CD8-positive, alpha-beta memory T cell (primary cell): ENCODE measurements at regions not wholly inside any gene's neighbourhood (a gene's known extent, or its start where the extent isn't known, plus 50 kb on each side); places are given as distances from the start of the nearest gene placed in this dataset.

Source experiments
- CTCF ChIA-PET: fragments of 350-600 bp; sonication (Branson Sonifier 250); formaldehyde crosslinking; loops from one replicate; lab custom pipeline; 2021; ENCODE audit warnings: antibody characterized with exemption; lab: Charles Lee
- POLR2A ChIA-PET: fragments of 350-600 bp; sonication (Branson Sonifier 250); formaldehyde crosslinking; loops from one replicate; lab custom pipeline; 2021; ENCODE audit warnings: antibody characterized with exemption; lab: Charles Lee
- DNase-seq, 5 donors: peaks; one replicate each; pipeline versions ENCODE4 v3.0.0 to v3.0.0-alpha.2; 2020 to 2022; ENCODE audit warnings: mixed read lengths in 1 of 5
- H3K27ac ChIP-seq: one replicate; pipeline ENCODE4 v1.7.0; 2013; ENCODE audit warnings: low read depth, mild to moderate bottlenecking, low read length, moderate library complexity
- H3K27me3 ChIP-seq: 2 replicates; pipeline ENCODE4 v1.7.0; 2013; ENCODE audit warnings: low read length, mild to moderate bottlenecking; ENCODE audit not compliant: insufficient read depth, poor library complexity, severe bottlenecking
- H3K36me3 ChIP-seq: 2 replicates; pipeline ENCODE4 v1.7.0; 2013; ENCODE audit warnings: mild to moderate bottlenecking, low read length, moderate library complexity; ENCODE audit not compliant: insufficient read depth
- H3K4me1 ChIP-seq: 2 replicates; pipeline ENCODE4 v1.7.0; 2013; ENCODE audit warnings: mild to moderate bottlenecking, low read length, moderate library complexity; ENCODE audit not compliant: insufficient read depth
- H3K4me3 ChIP-seq: 2 replicates; pipeline ENCODE4 v1.7.0; 2013; ENCODE audit warnings: mild to moderate bottlenecking, low read length
- H3K9me3 ChIP-seq: 2 replicates; pipeline ENCODE4 v1.7.0; 2013; ENCODE audit warnings: mild to moderate bottlenecking, low read length
- H3K27ac Mint-ChIP-seq, 8 donors: one replicate each; pipeline ENCODE4 v1.8.0; 2020 to 2021; ENCODE audit warnings: mixed read lengths in 8 of 8, mild to moderate bottlenecking in 6 of 8, inconsistent platforms in 3 of 8, moderate library complexity in 3 of 8
- H3K27me3 Mint-ChIP-seq, 2 donors: one replicate each; pipeline ENCODE4 v1.8.0; 2020 to 2021; ENCODE audit warnings: mixed read lengths in 2 of 2, mild to moderate bottlenecking in 1 of 2, moderate library complexity in 1 of 2
- H3K36me3 Mint-ChIP-seq, 3 donors: one replicate each; pipeline ENCODE4 v1.8.0; 2020 to 2021; ENCODE audit warnings: mixed read lengths in 3 of 3, inconsistent platforms in 1 of 3, mild to moderate bottlenecking in 1 of 3
- H3K4me1 Mint-ChIP-seq, 3 donors: one replicate each; pipeline ENCODE4 v1.8.0; 2020 to 2021; ENCODE audit warnings: mixed read lengths in 3 of 3, inconsistent platforms in 1 of 3, mild to moderate bottlenecking in 1 of 3
- H3K4me3 Mint-ChIP-seq, 7 donors: one replicate each; pipeline ENCODE4 v1.8.0; 2020 to 2021; ENCODE audit warnings: mixed read lengths in 7 of 7, mild to moderate bottlenecking in 6 of 7, moderate library complexity in 4 of 7, inconsistent platforms in 2 of 7
- H3K9me3 Mint-ChIP-seq, 5 donors: one replicate each; pipeline ENCODE4 v1.8.0; 2020 to 2022; ENCODE audit warnings: mixed read lengths in 5 of 5, mild to moderate bottlenecking in 3 of 5, moderate library complexity in 2 of 5, inconsistent platforms in 1 of 5

GRCh38 chr9:1723522-1724015 is 291.6 kb upstream of the SMARCA2 start:
- no peak overlapping the region for H3K4me3 ChIP-seq
- ChIA-PET POLR2A (no interaction called here), CTCF (no interaction called here)
- no peaks in the 10 kb centered on the region for H3K4me1 Mint-ChIP-seq
- no peak overlapping the region for H3K27ac Mint-ChIP-seq
- no peaks in the 10 kb centered on the region for H3K9me3 Mint-ChIP-seq
- no peaks in the 10 kb centered on the region for H3K36me3 ChIP-seq
- H3K4me3 Mint-ChIP-seq: no peak overlapping the region
- peaks cover 4 to 18% of the 10 kb centered on the region in 2 donors for H3K27me3 Mint-ChIP-seq
- H3K27ac ChIP-seq: no peak overlapping the region
- H3K4me1 ChIP-seq: no peaks in the 10 kb centered on the region
- no peak for DNase-seq
- H3K27me3 ChIP-seq: no peaks in the 10 kb centered on the region
- no peaks in the 10 kb centered on the region for H3K36me3 Mint-ChIP-seq
- H3K9me3 ChIP-seq: no peaks in the 10 kb centered on the region

GRCh38 chr9:1726993-1727759 is 288.0 kb upstream of the SMARCA2 start:
- peaks cover 0 to 18% of the 10 kb centered on the region in 2 donors for H3K27me3 Mint-ChIP-seq
- H3K4me3 ChIP-seq: no peak overlapping the region

GRCh38 chr9:1729631-1730030 is 285.5 kb upstream of the SMARCA2 start:
- POLR2A ChIA-PET: no interaction called here
- H3K9me3 Mint-ChIP-seq: no peaks in the 10 kb centered on the region
- H3K27ac Mint-ChIP-seq: no peak overlapping the region
- no peak overlapping the region for H3K27ac ChIP-seq
- CTCF ChIA-PET: no interaction called here
- no peaks in the 10 kb centered on the region for H3K36me3 ChIP-seq
- no peaks in the 10 kb centered on the region for H3K4me1 ChIP-seq
- H3K4me1 Mint-ChIP-seq: no peaks in the 10 kb centered on the region
- no peaks in the 10 kb centered on the region for H3K9me3 ChIP-seq
- H3K4me3 ChIP-seq: no peak overlapping the region
- H3K36me3 Mint-ChIP-seq: no peaks in the 10 kb centered on the region
- no peaks in the 10 kb centered on the region for H3K27me3 ChIP-seq
- DNase-seq: no peak
- H3K27me3 Mint-ChIP-seq: peaks cover 0 to 17% of the 10 kb centered on the region in 2 donors
- no peak overlapping the region for H3K4me3 Mint-ChIP-seq

More at GRCh38 chr9:1726993-1727759, 288.0 kb upstream of the SMARCA2 start:
- Mint-ChIP-seq H3K36me3 (no peaks in the 10 kb centered on the region), H3K27ac (no peak overlapping the region), H3K4me1 (no peaks in the 10 kb centered on the region), H3K9me3 (no peaks in the 10 kb centered on the region), H3K4me3 (no peak overlapping the region)
- DNase-seq: peak in 1 of 5 donors; percentile 17
- Histone ChIP-seq H3K9me3 (no peaks in the 10 kb centered on the region), H3K36me3 (no peaks in the 10 kb centered on the region), H3K27ac (no peak overlapping the region), H3K4me1 (no peaks in the 10 kb centered on the region), H3K27me3 (no peaks in the 10 kb centered on the region)
- POLR2A ChIA-PET: no interaction called here
- CTCF ChIA-PET: interaction anchor here (0.9 kb wide), 2 partner anchors 9 to 360 kb away, joined by 3 to 4 read pairs; no protein-coding TSS in a partner anchor

- Histone ChIP-seq H3K27me3 (no peaks in the 10 kb centered on the region), H3K36me3 (no peaks in the 10 kb centered on the region), H3K9me3 (no peaks in the 10 kb centered on the region), H3K4me1 (no peaks in the 10 kb centered on the region), H3K27ac (no peak overlapping the region), H3K4me3 (no peak overlapping the region)
- CTCF ChIA-PET: no interaction called here
- Mint-ChIP-seq H3K36me3 (no peaks in the 10 kb centered on the region), H3K9me3 (no peaks in the 10 kb centered on the region), H3K4me1 (no peaks in the 10 kb centered on the region), H3K27me3 (peaks cover 1 to 14% of the 10 kb centered on the region in 2 donors), H3K4me3 (no peak overlapping the region), H3K27ac (no peak overlapping the region)
- POLR2A ChIA-PET: no interaction called here
- DNase-seq: no peak
Measured at GRCh38 chr9:1732670-1733069, 282.5 kb upstream of the SMARCA2 start.

GRCh38 chr9:1738511-1739100 is 276.5 kb upstream of the SMARCA2 start:
- CTCF ChIA-PET: no interaction called here
- H3K27me3 ChIP-seq: no peaks in the 10 kb centered on the region
- H3K27ac ChIP-seq: no peak overlapping the region
- no peaks in the 10 kb centered on the region for H3K36me3 ChIP-seq
- H3K4me3 ChIP-seq: no peak overlapping the region
- no peak for DNase-seq
- no peak overlapping the region for H3K27ac Mint-ChIP-seq
- no peak overlapping the region for H3K4me3 Mint-ChIP-seq
- no peaks in the 10 kb centered on the region for H3K4me1 ChIP-seq
- no peaks in the 10 kb centered on the region for H3K9me3 Mint-ChIP-seq
- H3K36me3 Mint-ChIP-seq: no peaks in the 10 kb centered on the region
- POLR2A ChIA-PET: no interaction called here
- H3K4me1 Mint-ChIP-seq: no peaks in the 10 kb centered on the region
- peaks cover 4 to 9% of the 10 kb centered on the region in 2 donors for H3K27me3 Mint-ChIP-seq
- no peaks in the 10 kb centered on the region for H3K9me3 ChIP-seq

- DNase-seq: no peak
- H3K36me3 Mint-ChIP-seq: no peaks in the 10 kb centered on the region
- no peaks in the 10 kb centered on the region for H3K4me1 ChIP-seq
- H3K4me1 Mint-ChIP-seq: no peaks in the 10 kb centered on the region
- no peaks in the 10 kb centered on the region for H3K9me3 ChIP-seq
- ChIA-PET POLR2A (interaction anchor here (0.6 kb wide), 1 partner anchor 380 kb away, joined by 3 read pairs; no protein-coding TSS in a partner anchor), CTCF (no interaction called here)
- no peak overlapping the region for H3K27ac ChIP-seq
- H3K27ac Mint-ChIP-seq: no peak overlapping the region
- no peak overlapping the region for H3K4me3 Mint-ChIP-seq
- H3K4me3 ChIP-seq: no peak overlapping the region
- peaks cover 6 to 24% of the 10 kb centered on the region in 2 donors for H3K27me3 Mint-ChIP-seq
- no peaks in the 10 kb centered on the region for H3K9me3 Mint-ChIP-seq
- H3K36me3 ChIP-seq: no peaks in the 10 kb centered on the region
- no peaks in the 10 kb centered on the region for H3K27me3 ChIP-seq
Measured at GRCh38 chr9:1743121-1743960, 271.8 kb upstream of the SMARCA2 start.

- Mint-ChIP-seq H3K4me3 (no peak overlapping the region), H3K36me3 (no peaks in the 10 kb centered on the region), H3K4me1 (no peaks in the 10 kb centered on the region), H3K9me3 (peaks cover 0 to 5% (median 0%) of the 10 kb centered on the region in 5 donors), H3K27me3 (peaks cover 10 to 28% of the 10 kb centered on the region in 2 donors), H3K27ac (no peak overlapping the region)
- H3K4me3 ChIP-seq: no peak overlapping the region
- H3K27me3 ChIP-seq: no peaks in the 10 kb centered on the region
- no peaks in the 10 kb centered on the region for H3K4me1 ChIP-seq
- ChIA-PET CTCF (no interaction called here), POLR2A (no interaction called here)
- H3K9me3 ChIP-seq: no peaks in the 10 kb centered on the region
- no peak overlapping the region for H3K27ac ChIP-seq
- DNase-seq: no peak
- no peaks in the 10 kb centered on the region for H3K36me3 ChIP-seq
Measured at GRCh38 chr9:1745980-1746379, 269.2 kb upstream of the SMARCA2 start.
